ENCODE measurements at regions not wholly inside any gene's neighbourhood (a gene's known extent, or its start where the extent isn't known, plus 50 kb on each side); places are given as distances from the start of the nearest gene placed in this dataset.

DNA sequence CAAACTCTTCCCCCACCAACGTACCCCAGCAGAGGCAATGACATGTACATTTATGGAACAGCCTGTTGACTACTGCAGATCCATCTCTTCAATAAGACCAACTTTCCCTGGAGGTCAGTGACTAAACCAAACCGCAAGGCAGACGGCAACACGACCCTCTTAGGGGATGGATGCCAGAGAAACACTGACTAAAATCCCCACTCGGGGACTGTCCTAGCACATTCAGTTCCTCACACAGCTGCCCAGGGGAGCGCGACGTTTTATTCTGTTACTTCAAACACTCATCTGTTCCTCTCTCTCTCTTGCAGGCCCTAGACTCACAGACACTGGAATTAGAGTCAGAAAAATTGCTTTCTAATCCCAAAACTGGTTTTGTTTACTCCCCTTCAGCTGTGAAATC is 146.5 kb upstream of the PRSS1 start:
- TF ChIP-seq POLR2A (IDR thresholded peaks at IDR 0.05): no peak
- TF ChIP-seq, protein P1, sequence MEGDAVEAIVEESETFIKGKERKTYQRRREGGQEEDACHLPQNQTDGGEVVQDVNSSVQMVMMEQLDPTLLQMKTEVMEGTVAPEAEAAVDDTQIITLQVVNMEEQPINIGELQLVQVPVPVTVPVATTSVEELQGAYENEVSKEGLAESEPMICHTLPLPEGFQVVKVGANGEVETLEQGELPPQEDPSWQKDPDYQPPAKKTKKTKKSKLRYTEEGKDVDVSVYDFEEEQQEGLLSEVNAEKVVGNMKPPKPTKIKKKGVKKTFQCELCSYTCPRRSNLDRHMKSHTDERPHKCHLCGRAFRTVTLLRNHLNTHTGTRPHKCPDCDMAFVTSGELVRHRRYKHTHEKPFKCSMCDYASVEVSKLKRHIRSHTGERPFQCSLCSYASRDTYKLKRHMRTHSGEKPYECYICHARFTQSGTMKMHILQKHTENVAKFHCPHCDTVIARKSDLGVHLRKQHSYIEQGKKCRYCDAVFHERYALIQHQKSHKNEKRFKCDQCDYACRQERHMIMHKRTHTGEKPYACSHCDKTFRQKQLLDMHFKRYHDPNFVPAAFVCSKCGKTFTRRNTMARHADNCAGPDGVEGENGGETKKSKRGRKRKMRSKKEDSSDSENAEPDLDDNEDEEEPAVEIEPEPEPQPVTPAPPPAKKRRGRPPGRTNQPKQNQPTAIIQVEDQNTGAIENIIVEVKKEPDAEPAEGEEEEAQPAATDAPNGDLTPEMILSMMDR (IDR thresholded peaks at IDR 0.05): no peak
